NCI-H1048 (cell line): ENCODE measurements at regions not wholly inside any gene's neighbourhood (a gene's known extent, or its start where the extent isn't known, plus 50 kb on each side); places are given as distances from the start of the nearest gene placed in this dataset.
"Not testable (repeated sequence)": the region's sequence is repeated elsewhere in the genome, so short reads cannot be mapped to it uniquely, and the experiment has no call there.

Source experiments
- DNase-seq: peaks from one replicate; lab custom pipeline; 2025; lab: John Stamatoyannopoulos, UW

- no peak for DNase-seq
These were observed 170.2 kb upstream of the PRICKLE1 start for GRCh38 chr12:42759622-42760273.

GRCh38 chr12:42758806-42759205, 169.3 kb upstream of the PRICKLE1 start:
- no peak for DNase-seq

- DNase-seq, result no peak
These were observed 168.1 kb upstream of the PRICKLE1 start for GRCh38 chr12:42757624-42758119.

GRCh38 chr12:42756841-42757623, 167.5 kb upstream of the PRICKLE1 start:
- DNase-seq, result no peak

GRCh38 chr12:42750356-42750755, 160.8 kb upstream of the PRICKLE1 start:
- no peak for DNase-seq

GRCh38 chr12:42749239-42749638, 159.7 kb upstream of the PRICKLE1 start:
- DNase-seq, result no peak

GRCh38 chr12:42744539-42745182, 155.1 kb upstream of the PRICKLE1 start:
- DNase-seq, result no peak

- no peak for DNase-seq
These were observed 153.2 kb upstream of the PRICKLE1 start for GRCh38 chr12:42742716-42743115.

GRCh38 chr12:42741771-42742510, 152.4 kb upstream of the PRICKLE1 start:
- no peak for DNase-seq

- no peak for DNase-seq
These were observed 151.5 kb upstream of the PRICKLE1 start for GRCh38 chr12:42741091-42741490.

GRCh38 chr12:42737398-42737797, 147.9 kb upstream of the PRICKLE1 start:
- no peak for DNase-seq

- DNase-seq, result no peak
These were observed 146.4 kb upstream of the PRICKLE1 start for GRCh38 chr12:42735861-42736361.

GRCh38 chr12:42733911-42734310, 144.4 kb upstream of the PRICKLE1 start:
- no peak for DNase-seq

- no peak for DNase-seq
These were observed 143.4 kb upstream of the PRICKLE1 start for GRCh38 chr12:42732908-42733411.

GRCh38 chr12:42730291-42730690, 140.7 kb upstream of the PRICKLE1 start:
- DNase-seq, result no peak

- no peak for DNase-seq
These were observed 140.0 kb upstream of the PRICKLE1 start for GRCh38 chr12:42729535-42729900.

GRCh38 chr12:42728770-42729534, 139.4 kb upstream of the PRICKLE1 start:
- no peak for DNase-seq

- DNase-seq, result no peak
These were observed 138.7 kb upstream of the PRICKLE1 start for GRCh38 chr12:42728287-42728686.

- DNase-seq, result no peak
These were observed 136.3 kb upstream of the PRICKLE1 start for GRCh38 chr12:42725809-42726208.

GRCh38 chr12:42716491-42716891, 126.9 kb upstream of the PRICKLE1 start:
- no peak for DNase-seq

- not testable (repeated sequence) for DNase-seq
These were observed 124.0 kb upstream of the PRICKLE1 start for GRCh38 chr12:42713566-42713965.
